ENCODE measurements at regions not wholly inside any gene's neighbourhood (a gene's known extent, or its start where the extent isn't known, plus 50 kb on each side); places are given as distances from the start of the nearest gene placed in this dataset.

GRCh38 chr2:128639120-128639477 lies 320.4 kb upstream of the HS6ST1 start:
- no peak for DNase-seq

- DNase-seq = no peak
These were observed 321.0 kb upstream of the HS6ST1 start for GRCh38 chr2:128639693-128640092.

GRCh38 chr2:128640166-128640844 lies 321.6 kb upstream of the HS6ST1 start:
- DNase-seq = no peak

- no peak for DNase-seq
These were observed 322.2 kb upstream of the HS6ST1 start for GRCh38 chr2:128640845-128641360.

GRCh38 chr2:128641421-128642080 lies 322.9 kb upstream of the HS6ST1 start:
- DNase-seq = no peak

- no peak for DNase-seq
These were observed 323.6 kb upstream of the HS6ST1 start for GRCh38 chr2:128642316-128642715.

GRCh38 chr2:128642821-128643220 lies 324.2 kb upstream of the HS6ST1 start:
- DNase-seq = no peak

DNA sequence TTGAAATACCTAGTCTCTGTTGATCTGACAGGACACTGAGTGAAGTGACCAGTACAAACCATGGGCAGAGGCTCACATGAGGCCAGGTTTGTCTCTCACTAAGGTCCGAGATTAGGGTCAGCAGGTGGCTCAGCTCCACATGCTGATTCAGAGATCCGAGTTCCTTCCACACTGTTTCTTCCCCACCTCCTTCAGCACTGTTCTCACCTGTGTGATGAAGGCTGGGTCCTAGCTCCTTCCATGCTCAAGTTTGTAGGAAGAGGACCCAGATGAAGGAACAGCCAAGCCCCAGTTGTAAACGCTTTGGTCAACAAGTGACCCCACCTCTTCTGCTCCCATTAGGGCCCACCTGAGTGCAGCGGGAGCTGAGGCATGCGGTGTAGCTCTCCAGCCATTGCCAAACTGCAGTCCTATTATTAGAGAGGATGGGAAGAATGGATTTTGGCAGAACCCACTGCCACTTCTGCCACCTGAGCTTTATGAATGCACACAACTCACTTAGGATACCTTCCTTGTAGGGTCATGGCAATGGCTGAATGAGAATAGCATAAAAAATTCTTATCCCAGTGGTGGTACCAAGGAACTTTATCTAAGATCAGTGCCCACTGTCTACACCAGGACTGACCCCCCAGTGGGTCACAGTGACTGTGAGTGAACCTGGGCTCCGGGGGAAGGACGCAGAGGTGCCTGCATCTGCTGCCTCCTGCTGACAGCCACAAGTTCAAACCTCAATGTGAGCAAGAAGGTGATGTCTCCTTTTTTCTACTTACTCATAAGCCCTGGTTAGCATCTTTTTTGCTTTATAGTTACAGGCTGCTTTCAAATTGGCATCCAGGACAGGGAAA lies 324.8 kb upstream of the HS6ST1 start:
- no peak for DNase-seq

DNA sequence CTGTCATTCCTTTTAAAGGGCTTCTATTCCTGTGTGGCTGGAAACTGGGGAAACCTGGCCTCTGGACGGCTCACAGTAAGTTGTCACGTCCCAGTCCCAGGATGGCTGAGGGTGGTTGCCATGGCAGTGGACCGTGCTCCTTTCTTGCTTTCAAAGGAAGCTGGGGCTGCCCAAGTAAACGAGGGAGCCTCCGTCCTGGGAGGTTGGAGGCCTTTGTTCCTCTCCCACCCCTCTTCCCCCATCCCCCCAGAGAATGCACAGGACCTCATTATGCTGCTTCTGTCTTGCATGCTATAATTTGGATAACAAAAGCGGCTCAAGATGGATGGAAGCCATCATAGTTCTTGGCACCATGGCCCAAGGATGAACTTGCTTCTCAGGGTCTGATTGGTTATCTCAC lies 325.5 kb upstream of the HS6ST1 start:
- DNase-seq = no peak

- DNase-seq = no peak
These were observed 326.1 kb upstream of the HS6ST1 start for GRCh38 chr2:128644718-128645256.

- no peak for DNase-seq
These were observed 327.0 kb upstream of the HS6ST1 start for GRCh38 chr2:128645631-128646030.

GRCh38 chr2:128646091-128646490 lies 327.4 kb upstream of the HS6ST1 start:
- DNase-seq = no peak

GRCh38 chr2:128646691-128647090 lies 328.0 kb upstream of the HS6ST1 start:
- no peak for DNase-seq

- DNase-seq = no peak
These were observed 332.3 kb upstream of the HS6ST1 start for GRCh38 chr2:128651000-128651399.

- DNase-seq = no peak
These were observed 335.7 kb upstream of the HS6ST1 start for GRCh38 chr2:128654408-128654807.

DNA sequence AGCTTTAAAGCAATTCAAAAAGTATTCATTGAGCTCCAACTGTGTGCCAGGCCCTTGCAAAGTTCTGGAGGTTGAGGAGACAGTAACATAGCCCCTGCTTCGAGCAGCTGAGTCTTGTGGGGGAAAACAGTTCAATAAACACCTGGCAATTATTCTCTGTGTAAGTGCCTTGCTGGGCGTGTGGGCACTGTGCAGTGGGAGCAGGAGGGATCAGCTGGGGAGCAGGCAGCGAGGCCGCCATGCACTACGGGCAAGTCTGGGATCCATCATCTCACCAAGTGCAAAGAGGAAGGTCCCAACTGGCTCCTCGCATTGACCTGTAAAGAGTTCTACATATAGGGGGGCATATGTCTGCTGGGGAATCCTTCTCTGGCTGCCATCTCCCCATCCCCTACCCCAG lies 342.2 kb upstream of the HS6ST1 start:
- no peak for DNase-seq

- DNase-seq = no peak
These were observed 342.6 kb upstream of the HS6ST1 start for GRCh38 chr2:128661311-128661710.

DNA sequence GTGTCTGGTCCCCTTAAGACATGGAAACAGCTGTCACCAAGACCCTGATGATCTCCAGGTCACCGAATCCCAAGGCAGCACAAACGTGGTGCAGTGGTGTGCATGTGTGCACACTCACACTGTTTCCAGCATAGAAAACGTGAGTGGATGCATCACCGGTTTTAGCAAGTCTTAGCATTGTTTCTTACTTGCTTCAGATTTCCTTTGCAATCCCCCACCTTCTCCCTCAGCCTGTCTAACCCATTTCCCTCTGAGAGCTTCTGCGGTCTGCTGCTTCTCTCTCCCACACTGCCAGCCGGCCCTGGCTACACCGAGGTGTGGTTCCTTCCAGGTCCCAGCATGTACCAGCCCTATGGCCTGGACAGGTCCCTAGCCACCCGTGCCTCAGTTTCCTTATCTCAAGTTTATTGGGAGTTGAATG lies 343.4 kb upstream of the HS6ST1 start:
- no peak for DNase-seq

GRCh38 chr2:128663371-128664050 lies 344.8 kb upstream of the HS6ST1 start:
- DNase-seq = no peak

GRCh38 chr2:128664499-128664971 lies 345.9 kb upstream of the HS6ST1 start:
- no peak for DNase-seq

DNA sequence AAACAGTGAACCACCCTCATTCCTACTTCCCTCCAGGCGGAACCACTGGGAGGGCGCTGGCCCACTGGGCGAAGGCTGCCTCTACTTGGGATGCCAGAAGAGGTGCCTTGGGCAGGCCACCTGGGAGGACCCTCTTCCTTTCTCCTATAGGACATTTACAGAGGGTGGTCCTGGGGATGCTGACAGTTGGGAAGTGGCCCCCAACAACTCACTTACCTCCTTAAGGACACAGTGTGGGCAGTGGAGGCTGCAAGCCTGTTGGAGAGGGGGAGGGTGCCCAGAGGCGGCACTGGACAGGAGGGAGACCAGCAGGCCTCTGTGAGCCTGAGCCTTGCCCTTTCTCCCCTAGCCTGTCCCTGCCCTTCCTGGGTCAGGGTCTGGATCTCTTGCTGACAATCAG lies 346.4 kb upstream of the HS6ST1 start:
- no peak for DNase-seq

DNA sequence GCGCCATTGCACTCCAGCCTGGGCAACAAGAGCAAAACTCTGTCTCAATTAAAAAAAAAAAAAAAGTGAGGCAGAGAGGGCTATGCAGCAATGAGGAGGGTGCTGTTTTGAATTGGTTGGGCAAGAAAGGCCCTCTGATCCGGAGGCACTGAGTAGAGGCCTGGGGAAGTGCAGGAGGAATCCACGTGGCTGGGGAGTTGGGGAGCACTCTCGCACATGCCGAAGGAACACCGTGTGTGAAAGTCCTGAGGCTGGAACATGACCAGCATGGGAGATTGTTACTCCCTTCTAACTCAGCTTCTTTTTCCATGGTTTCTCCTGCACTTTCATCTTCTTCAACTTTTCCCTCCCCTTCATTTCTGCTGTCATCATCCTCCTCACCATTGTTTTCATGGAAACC lies 347.9 kb upstream of the HS6ST1 start:
- DNase-seq = no peak

- DNase-seq = no peak
These were observed 348.7 kb upstream of the HS6ST1 start for GRCh38 chr2:128667391-128667790.

All from stimulated activated CD4-positive, alpha-beta T cell treated with anti-CD3 and anti-CD28 coated beads, Interleukin-2, amount 100 ng/mL, for 24 hours (primary cell).